Panc1 (cell line): ENCODE measurements at regions not wholly inside any gene's neighbourhood (a gene's known extent, or its start where the extent isn't known, plus 50 kb on each side); places are given as distances from the start of the nearest gene placed in this dataset.
"Not testable (repeated sequence)": the region's sequence is repeated elsewhere in the genome, so short reads cannot be mapped to it uniquely, and the experiment has no call there.

Source experiments
- ATAC-seq: fragments of 200-7000 bp; cut with Tn5 transposase; 2 replicates; pipeline ENCODE4 v1.9.1; 2020; ENCODE audit warnings: mild to moderate bottlenecking, moderate library complexity
- BruUV-seq: library from RNA; stranded (reverse); fragments of 400-500 nt; replicated peaks from 2 replicates; lab custom pipeline; 2021; lab: Mats Ljungman, UMichigan
- CTCF ChIA-PET: fragments of 300-600 bp; sonication (Branson Sonifier 250); formaldehyde crosslinking; loops from one replicate; lab custom pipeline; 2022; ENCODE audit warnings: antibody characterized with exemption; lab: Charles Lee
- POLR2A ChIA-PET: fragments of 300-600 bp; sonication (Branson Sonifier 250); formaldehyde crosslinking; loops from one replicate; lab custom pipeline; 2022; ENCODE audit warnings: antibody characterized with exemption; lab: Charles Lee
- DNase-seq: peaks from one replicate; pipeline ENCODE4 v3.0.0-alpha.2; 2010; ENCODE audit warnings: low read depth, low spot score
- H3K27ac ChIP-seq: 2 replicates; pipeline ENCODE4 v1.5.1; 2011; ENCODE audit warnings: mild to moderate bottlenecking, low read length, inconsistent platforms
- H3K27me3 ChIP-seq: fragments of 200-500 bp; sonication (Bioruptor generic); 2 replicates; pipeline ENCODE4 v1.6.0; 2014; ENCODE audit warnings: low read length, inconsistent platforms; ENCODE audit not compliant: control insufficient read depth, insufficient read depth
- H3K36me3 ChIP-seq: fragments of 200-500 bp; sonication (Bioruptor generic); 2 replicates; pipeline ENCODE4 v1.5.1; 2014; ENCODE audit warnings: inconsistent platforms, mild to moderate bottlenecking, low read length, moderate library complexity; ENCODE audit not compliant: control insufficient read depth, insufficient read depth
- H3K4me1 ChIP-seq: 2 replicates; pipeline ENCODE4 v1.5.1; 2011; ENCODE audit warnings: inconsistent platforms, mild to moderate bottlenecking, low read length, moderate library complexity; ENCODE audit not compliant: control insufficient read depth, insufficient read depth
- H3K4me3 ChIP-seq, 2 experiments: 2 replicates each; pipeline ENCODE4 v1.5.1; 2011 to 2012; ENCODE audit warnings: low read depth in 2 of 2, low read length in 2 of 2, mild to moderate bottlenecking in 2 of 2, inconsistent platforms in 1 of 2, moderate library complexity in 1 of 2
- H3K9me3 ChIP-seq: fragments of 200-500 bp; sonication (Bioruptor generic); 2 replicates; pipeline ENCODE4 v1.5.1; 2014; ENCODE audit warnings: low read depth, mild to moderate bottlenecking, inconsistent platforms, low read length, moderate library complexity; ENCODE audit not compliant: control insufficient read depth, insufficient read depth
- POLR2AphosphoS5 ChIP-seq: IDR thresholded peaks from 2 replicates; pipeline ENCODE4 v1.6.1; 2012; ENCODE audit warnings: mild to moderate bottlenecking, low read depth, low read length, moderate library complexity
- SIN3A ChIP-seq: IDR thresholded peaks from 2 replicates; pipeline ENCODE4 v1.6.1; 2012; ENCODE audit warnings: low read depth, mild to moderate bottlenecking, low read length, moderate library complexity, borderline replicate concordance; ENCODE audit not compliant: insufficient read depth
- TCF7L2 ChIP-seq: IDR thresholded peaks from 2 replicates; pipeline ENCODE4 v1.6.1; 2011; ENCODE audit warnings: mild to moderate bottlenecking, low read depth, low read length, inconsistent platforms
- in situ Hi-C: cut with HindIII; loops from 2 replicates; pipeline ENCODE4 v1.10.0; 2016; ENCODE audit warnings: low sequenced_read_pairs, low pct_unique_long_range_greater_than_20kb
- intact Hi-C: fragments of 100-400 bp; cut with micrococcal nuclease; formaldehyde crosslinking; loops from one replicate; pipeline ENCODE4 v1.10.0; 2022; ENCODE audit not compliant: unreplicated experiment
- TF ChIP-seq, protein P1 (sequence below): fragments of 450-650 bp; IDR thresholded peaks from 2 replicates; pipeline ENCODE4 v1.5.1; 2017; ENCODE audit warnings: mild to moderate bottlenecking
- TF ChIP-seq, protein P2 (sequence below), 2 experiments: IDR thresholded peaks; 2 replicates each; pipeline ENCODE4 v1.6.1; 2011 to 2012; ENCODE audit warnings: low read depth in 2 of 2, control low read depth in 1 of 2, low read length in 1 of 2, mild to moderate bottlenecking in 1 of 2, moderate library complexity in 1 of 2; ENCODE audit not compliant: insufficient read depth in 1 of 2

DNA sequence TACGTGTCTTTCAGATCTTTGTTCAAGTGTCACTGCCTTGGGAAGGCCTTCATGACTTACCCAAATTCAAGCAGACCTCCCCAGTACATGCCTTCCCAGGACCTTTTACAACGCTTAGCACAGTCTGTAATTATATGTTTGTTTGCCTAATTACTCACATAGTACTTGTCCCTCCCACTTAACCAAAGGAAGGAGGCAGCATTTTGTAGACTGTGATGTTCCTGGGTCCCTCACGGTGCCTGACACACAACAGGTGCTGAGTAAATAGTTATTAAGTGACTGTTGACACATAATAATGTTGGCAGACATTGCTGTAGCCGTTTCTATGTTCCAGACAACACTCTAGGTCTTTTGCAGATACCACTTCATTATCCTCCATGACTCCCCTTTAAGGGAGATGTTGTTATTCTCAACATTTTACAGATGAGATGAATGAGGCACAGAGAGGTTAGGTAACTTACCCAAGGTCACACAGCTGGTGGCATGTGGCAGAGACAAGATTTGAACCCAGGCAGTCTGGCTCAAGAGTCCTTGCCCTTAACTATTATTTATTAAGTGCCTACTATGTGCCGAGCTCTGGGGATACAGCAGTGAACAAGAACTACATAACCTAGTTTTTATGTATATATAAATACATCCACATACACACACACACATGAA, 130.7 kb downstream of the PHETA1 start:
- ATAC-seq (no peak; the same call in 1 of the 2 replicates), DNase-seq (no peak)
- CTCF ChIA-PET: interaction anchor here (0.6 kb wide), 1 partner anchor 217 kb away, joined by 10 read pairs; no protein-coding TSS in a partner anchor
- H3K27ac ChIP-seq: no peak overlapping the region
- no peaks in the 10 kb centered on the region for H3K36me3 ChIP-seq
- BruUV-seq: no TSS peak
- no peaks in the 10 kb centered on the region for H3K4me1 ChIP-seq
- H3K4me3 ChIP-seq: no peak overlapping the region
- intact Hi-C loops: no loop called here
- POLR2A ChIA-PET: interaction anchor here (0.6 kb wide), 1 partner anchor 17 kb away, joined by 16 read pairs; no protein-coding TSS in a partner anchor
- H3K27me3 ChIP-seq: peaks cover 10% of the 10 kb centered on the region
- H3K9me3 ChIP-seq: no peaks in the 10 kb centered on the region
- TF ChIP-seq, protein P1, sequence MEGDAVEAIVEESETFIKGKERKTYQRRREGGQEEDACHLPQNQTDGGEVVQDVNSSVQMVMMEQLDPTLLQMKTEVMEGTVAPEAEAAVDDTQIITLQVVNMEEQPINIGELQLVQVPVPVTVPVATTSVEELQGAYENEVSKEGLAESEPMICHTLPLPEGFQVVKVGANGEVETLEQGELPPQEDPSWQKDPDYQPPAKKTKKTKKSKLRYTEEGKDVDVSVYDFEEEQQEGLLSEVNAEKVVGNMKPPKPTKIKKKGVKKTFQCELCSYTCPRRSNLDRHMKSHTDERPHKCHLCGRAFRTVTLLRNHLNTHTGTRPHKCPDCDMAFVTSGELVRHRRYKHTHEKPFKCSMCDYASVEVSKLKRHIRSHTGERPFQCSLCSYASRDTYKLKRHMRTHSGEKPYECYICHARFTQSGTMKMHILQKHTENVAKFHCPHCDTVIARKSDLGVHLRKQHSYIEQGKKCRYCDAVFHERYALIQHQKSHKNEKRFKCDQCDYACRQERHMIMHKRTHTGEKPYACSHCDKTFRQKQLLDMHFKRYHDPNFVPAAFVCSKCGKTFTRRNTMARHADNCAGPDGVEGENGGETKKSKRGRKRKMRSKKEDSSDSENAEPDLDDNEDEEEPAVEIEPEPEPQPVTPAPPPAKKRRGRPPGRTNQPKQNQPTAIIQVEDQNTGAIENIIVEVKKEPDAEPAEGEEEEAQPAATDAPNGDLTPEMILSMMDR: no peak
- TF ChIP-seq, protein P2, sequence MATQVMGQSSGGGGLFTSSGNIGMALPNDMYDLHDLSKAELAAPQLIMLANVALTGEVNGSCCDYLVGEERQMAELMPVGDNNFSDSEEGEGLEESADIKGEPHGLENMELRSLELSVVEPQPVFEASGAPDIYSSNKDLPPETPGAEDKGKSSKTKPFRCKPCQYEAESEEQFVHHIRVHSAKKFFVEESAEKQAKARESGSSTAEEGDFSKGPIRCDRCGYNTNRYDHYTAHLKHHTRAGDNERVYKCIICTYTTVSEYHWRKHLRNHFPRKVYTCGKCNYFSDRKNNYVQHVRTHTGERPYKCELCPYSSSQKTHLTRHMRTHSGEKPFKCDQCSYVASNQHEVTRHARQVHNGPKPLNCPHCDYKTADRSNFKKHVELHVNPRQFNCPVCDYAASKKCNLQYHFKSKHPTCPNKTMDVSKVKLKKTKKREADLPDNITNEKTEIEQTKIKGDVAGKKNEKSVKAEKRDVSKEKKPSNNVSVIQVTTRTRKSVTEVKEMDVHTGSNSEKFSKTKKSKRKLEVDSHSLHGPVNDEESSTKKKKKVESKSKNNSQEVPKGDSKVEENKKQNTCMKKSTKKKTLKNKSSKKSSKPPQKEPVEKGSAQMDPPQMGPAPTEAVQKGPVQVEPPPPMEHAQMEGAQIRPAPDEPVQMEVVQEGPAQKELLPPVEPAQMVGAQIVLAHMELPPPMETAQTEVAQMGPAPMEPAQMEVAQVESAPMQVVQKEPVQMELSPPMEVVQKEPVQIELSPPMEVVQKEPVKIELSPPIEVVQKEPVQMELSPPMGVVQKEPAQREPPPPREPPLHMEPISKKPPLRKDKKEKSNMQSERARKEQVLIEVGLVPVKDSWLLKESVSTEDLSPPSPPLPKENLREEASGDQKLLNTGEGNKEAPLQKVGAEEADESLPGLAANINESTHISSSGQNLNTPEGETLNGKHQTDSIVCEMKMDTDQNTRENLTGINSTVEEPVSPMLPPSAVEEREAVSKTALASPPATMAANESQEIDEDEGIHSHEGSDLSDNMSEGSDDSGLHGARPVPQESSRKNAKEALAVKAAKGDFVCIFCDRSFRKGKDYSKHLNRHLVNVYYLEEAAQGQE (IDR thresholded peaks at IDR 0.05; ENCODE audit: insufficient read depth in 1 of 2, low read depth in 2 of 2, low read length in 1 of 2): no peak
- in situ Hi-C loops: no loop called here

DNA sequence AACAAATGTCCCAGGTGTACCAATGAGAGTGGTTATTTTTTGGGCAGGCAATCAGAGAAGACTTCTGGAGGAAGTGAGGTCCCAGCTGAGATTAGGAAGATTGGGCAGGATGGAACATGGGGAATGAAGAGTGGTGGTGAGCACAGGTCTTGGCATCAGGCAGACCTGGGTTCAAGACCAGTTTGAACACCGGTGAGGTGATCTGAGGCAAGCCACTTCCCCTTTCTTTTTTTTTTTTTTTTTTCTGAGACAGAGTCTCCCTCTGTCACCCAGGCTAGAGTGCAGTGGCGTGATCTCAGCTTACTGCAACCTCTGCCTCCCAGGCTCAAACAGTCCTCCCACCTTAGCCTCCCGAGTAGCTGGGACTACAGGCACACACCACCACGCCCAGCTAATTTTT, 134.4 kb downstream of the PHETA1 start:
- H3K27me3 ChIP-seq, H3K4me3 ChIP-seq, ATAC-seq, H3K4me1 ChIP-seq, intact Hi-C loops, POLR2A ChIA-PET, H3K9me3 ChIP-seq, DNase-seq, in situ Hi-C loops, H3K27ac ChIP-seq, BruUV-seq, H3K36me3 ChIP-seq: not testable (repeated sequence)
- CTCF ChIA-PET: interaction anchor here (0.6 to 0.9 kb wide), 2 partner anchors 33 to 96 kb away, joined by 3 to 6 read pairs; no protein-coding TSS in a partner anchor

DNA sequence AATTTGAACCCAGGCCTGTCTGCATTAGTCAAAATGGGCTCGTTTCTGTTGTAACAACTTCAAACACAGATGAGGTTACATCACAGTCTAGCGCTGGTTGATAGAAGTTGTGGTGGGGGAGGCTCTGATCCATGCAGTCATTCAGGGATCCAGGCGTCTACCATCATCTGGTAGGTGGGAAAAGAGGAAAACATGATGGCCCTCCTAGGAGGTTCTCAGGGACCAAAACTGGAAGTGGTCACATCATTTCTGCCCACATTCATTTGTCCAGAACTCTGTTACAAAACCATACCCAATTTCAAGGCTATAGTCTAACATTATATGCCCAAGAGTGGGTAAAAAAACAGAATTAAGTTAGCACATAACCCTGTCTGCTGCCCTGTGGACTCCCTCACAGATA, 135.1 kb downstream of the PHETA1 start:
- no peak for ATAC-seq
- Histone ChIP-seq H3K36me3 (no peaks in the 10 kb centered on the region), H3K4me3 (no peak overlapping the region), H3K9me3 (no peaks in the 10 kb centered on the region), H3K4me1 (no peaks in the 10 kb centered on the region), H3K27ac (no peak overlapping the region), H3K27me3 (peaks cover 5% of the 10 kb centered on the region)
- intact Hi-C loops: no loop called here
- in situ Hi-C loops: no loop called here
- TF ChIP-seq, protein P1: no peak
- TF ChIP-seq TCF7L2 (no peak), POLR2AphosphoS5 (no peak), SIN3A (no peak)
- TF ChIP-seq, protein P2 (IDR thresholded peaks at IDR 0.05; ENCODE audit: insufficient read depth in 1 of 2, low read depth in 2 of 2, low read length in 1 of 2): no peak
- no peak for DNase-seq
- ChIA-PET POLR2A (no interaction called here), CTCF (interaction anchor here (0.9 kb wide), 1 partner anchor 32 kb away, joined by 6 read pairs; no protein-coding TSS in a partner anchor)
- BruUV-seq: no TSS peak
